GM20000 (cell line): ENCODE measurements at regions not wholly inside any gene's neighbourhood (a gene's known extent, or its start where the extent isn't known, plus 50 kb on each side); places are given as distances from the start of the nearest gene placed in this dataset.

Experiments used
- DNase-seq: peaks from one replicate; pipeline ENCODE4 v3.0.0; 2012; ENCODE audit warnings: low spot score
- CTCF ChIP-seq: IDR thresholded peaks from 2 replicates; pipeline ENCODE4 v1.5.1; 2012; ENCODE audit warnings: mild to moderate bottlenecking, control low read depth; ENCODE audit errors: extremely low read depth, missing control alignments

DNA sequence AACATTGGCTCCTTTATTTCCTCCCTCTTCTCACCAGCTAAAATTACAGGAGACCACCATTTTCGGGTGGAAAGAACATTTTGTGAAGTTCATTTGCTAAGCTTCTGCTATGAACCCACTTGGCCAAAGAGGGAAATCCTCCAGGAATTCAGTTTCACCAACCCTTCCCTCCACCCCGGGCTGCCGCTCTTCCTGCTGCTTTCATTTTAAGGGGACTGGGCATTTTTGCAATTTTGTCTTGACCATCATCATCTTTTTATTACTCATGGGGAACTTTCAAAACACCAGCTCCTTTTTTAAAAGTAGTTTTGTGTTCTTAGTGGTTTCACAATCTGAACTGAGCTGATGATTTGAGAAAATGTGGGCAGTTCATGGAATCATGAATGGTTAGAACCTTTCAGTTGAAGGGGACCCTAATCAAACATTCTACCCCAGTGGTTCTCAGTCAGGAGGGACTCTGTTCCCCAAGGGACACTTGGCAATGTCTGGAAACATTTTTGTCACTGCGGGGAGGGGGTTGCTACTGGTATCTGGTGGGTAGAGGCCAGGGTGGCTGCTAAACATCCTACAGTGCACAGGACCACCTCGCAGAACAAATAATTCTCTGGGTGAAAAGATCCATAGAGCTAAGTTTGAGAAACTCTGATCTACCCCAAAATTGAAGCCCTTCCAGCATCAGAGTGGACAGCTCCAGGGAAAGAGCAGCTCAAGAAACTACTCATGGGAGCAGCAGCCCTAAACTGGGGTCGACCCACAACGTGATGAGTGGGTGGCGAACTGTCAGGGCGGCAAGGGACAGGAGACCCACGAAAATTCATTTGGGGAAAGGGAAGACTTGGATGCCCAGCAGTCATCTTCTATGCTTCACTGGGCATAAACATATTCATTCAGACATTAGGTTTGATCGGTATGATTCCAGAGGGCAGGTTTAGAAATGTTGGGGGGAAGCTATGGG is 92.9 kb downstream of the ACKR3 start:
- DNase-seq, result no peak
- TF ChIP-seq CTCF, result no peak

GRCh38 chr2:236663287-236664101 is 93.9 kb downstream of the ACKR3 start:
- DNase-seq, result no peak
- TF ChIP-seq CTCF, result no peak

- no peak for DNase-seq
- TF ChIP-seq CTCF, result no peak
Observed at GRCh38 chr2:236664136-236664535, 94.5 kb downstream of the ACKR3 start.

- DNase-seq, result no peak
- no peak for TF ChIP-seq CTCF
Observed at GRCh38 chr2:236665101-236665500, 95.5 kb downstream of the ACKR3 start.

DNA sequence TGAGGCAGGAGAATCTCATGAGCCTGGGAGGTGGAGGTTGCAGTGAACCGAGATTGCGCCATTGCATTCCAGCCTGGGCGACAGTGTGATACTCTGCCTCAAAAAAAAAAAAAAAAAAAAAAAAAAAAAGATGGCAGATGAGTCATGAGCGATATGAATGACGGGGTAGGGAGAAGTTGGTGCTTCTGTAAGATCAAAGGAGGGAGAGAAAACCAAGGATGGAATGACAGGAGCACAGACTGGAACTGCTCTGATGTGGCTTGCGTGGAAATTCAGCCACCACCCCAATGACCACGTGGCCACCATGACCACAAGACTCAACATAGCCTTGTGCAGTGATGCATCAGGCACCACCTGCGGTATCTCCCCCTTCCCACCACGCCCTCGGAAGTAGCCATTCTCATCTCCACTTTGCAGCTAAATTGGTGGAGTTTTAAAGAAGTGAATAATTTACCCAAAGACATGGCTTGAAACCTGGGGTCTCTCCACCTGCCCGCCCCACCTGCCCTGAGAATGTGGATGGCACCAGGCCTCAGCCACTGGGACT is 96.0 kb downstream of the ACKR3 start:
- no peak for TF ChIP-seq CTCF
- DNase-seq, result no peak

GRCh38 chr2:236666646-236667204 is 97.1 kb downstream of the ACKR3 start:
- no peak for TF ChIP-seq CTCF
- no peak for DNase-seq
